ENCODE measurements at regions not wholly inside any gene's neighbourhood (a gene's known extent, or its start where the extent isn't known, plus 50 kb on each side); places are given as distances from the start of the nearest gene placed in this dataset.
"Not testable (repeated sequence)": the region's sequence is repeated elsewhere in the genome, so short reads cannot be mapped to it uniquely, and the experiment has no call there.

- Histone ChIP-seq H4K20me1 (ENCODE audit: insufficient read depth) (no peaks in the 10 kb centered on the region), H3K9me2 (ENCODE audit: insufficient read depth) (no peaks in the 10 kb centered on the region), H3K27ac (no peak overlapping the region), H3K27me3 (replicated peaks; ENCODE audit: insufficient read depth) (peaks cover 3% of the 10 kb centered on the region), H3K9me3 (ENCODE audit: low read depth) (no peaks in the 10 kb centered on the region), H3K4me3 (no peak overlapping the region), H3K79me2 (ENCODE audit: insufficient read depth) (no peaks in the 10 kb centered on the region), H3K4me2 (ENCODE audit: unreplicated experiment) (no peak overlapping the region), H3K36me3 (ENCODE audit: low read depth) (no peaks in the 10 kb centered on the region), H3K9ac (no peak overlapping the region), H2AFZ (no peak overlapping the region), H3K4me1 (ENCODE audit: insufficient read depth) (no peaks in the 10 kb centered on the region), H3F3A (ENCODE audit: insufficient read depth) (no peaks in the 10 kb centered on the region)
- DNase-seq = no peak
- WGBS, 2 experiments (ENCODE audit: low coverage in 1 of 2, low lambda C conversion rate in 2 of 2, missing lambda C conversion rate in 2 of 2) = 29 to 30% methylated on average over 5 of the region's 5 CpGs
- TF ChIP-seq EZH2phosphoT487 (IDR thresholded peaks at IDR 0.05; ENCODE audit: insufficient read depth, low read depth) = no peak
- TF ChIP-seq EZH2 (IDR thresholded peaks at IDR 0.05; ENCODE audit: insufficient read depth, poor library complexity, severe bottlenecking) = no peak
- in situ Hi-C loops (cut with MboI) = no loop called here
These were observed 120.9 kb upstream of the PHACTR3 start for GRCh38 chr20:59483481-59483880.

GRCh38 chr20:59484228-59484627, 120.1 kb upstream of the PHACTR3 start:
- Histone ChIP-seq H3K4me1 (ENCODE audit: insufficient read depth) (no peaks in the 10 kb centered on the region), H3F3A (ENCODE audit: insufficient read depth) (no peaks in the 10 kb centered on the region), H3K9ac (no peak overlapping the region), H4K20me1 (ENCODE audit: insufficient read depth) (no peaks in the 10 kb centered on the region), H3K36me3 (ENCODE audit: low read depth) (no peaks in the 10 kb centered on the region), H3K4me2 (ENCODE audit: unreplicated experiment) (no peak overlapping the region), H3K4me3 (no peak overlapping the region), H3K79me2 (ENCODE audit: insufficient read depth) (no peaks in the 10 kb centered on the region), H3K27ac (no peak overlapping the region), H2AFZ (no peak overlapping the region), H3K27me3 (replicated peaks; ENCODE audit: insufficient read depth) (peaks cover 3% of the 10 kb centered on the region), H3K9me2 (ENCODE audit: insufficient read depth) (no peaks in the 10 kb centered on the region), H3K9me3 (ENCODE audit: low read depth) (no peaks in the 10 kb centered on the region)
- in situ Hi-C loops (cut with MboI) = no loop called here
- DNase-seq = no peak
- WGBS, 2 experiments (ENCODE audit: low coverage in 1 of 2, low lambda C conversion rate in 2 of 2, missing lambda C conversion rate in 2 of 2) = 21 to 42% methylated on average over 4 to 6 of the region's 6 CpGs
- no peak for TF ChIP-seq EZH2 (IDR thresholded peaks at IDR 0.05; ENCODE audit: insufficient read depth, poor library complexity, severe bottlenecking)

GRCh38 chr20:59485576-59486454, 118.5 kb upstream of the PHACTR3 start:
- no peaks in the 10 kb centered on the region for H3K9me2 ChIP-seq (ENCODE audit: insufficient read depth)
- H3K36me3 ChIP-seq (ENCODE audit: low read depth) = no peaks in the 10 kb centered on the region
- no peaks in the 10 kb centered on the region for H3K79me2 ChIP-seq (ENCODE audit: insufficient read depth)
- H3K27me3 ChIP-seq (replicated peaks; ENCODE audit: insufficient read depth) = peaks cover 3% of the 10 kb centered on the region
- no peaks in the 10 kb centered on the region for H3K4me1 ChIP-seq (ENCODE audit: insufficient read depth)
- H3K4me3 ChIP-seq = no peak overlapping the region
- no peak overlapping the region for H3K27ac ChIP-seq
- no peak overlapping the region for H3K9ac ChIP-seq
- H3K9me3 ChIP-seq (ENCODE audit: low read depth) = no peaks in the 10 kb centered on the region
- no peak for DNase-seq
- no peaks in the 10 kb centered on the region for H4K20me1 ChIP-seq (ENCODE audit: insufficient read depth)
- no peak overlapping the region for H2AFZ ChIP-seq
- 63 to 75% methylated on average over 8 of the region's 8 CpGs for WGBS, 2 experiments (ENCODE audit: low coverage in 1 of 2, low lambda C conversion rate in 2 of 2, missing lambda C conversion rate in 2 of 2)
- H3F3A ChIP-seq (ENCODE audit: insufficient read depth) = no peaks in the 10 kb centered on the region
- TF ChIP-seq EZH2phosphoT487 (IDR thresholded peaks at IDR 0.05; ENCODE audit: insufficient read depth, low read depth) (no peak), EZH2 (IDR thresholded peaks at IDR 0.05; ENCODE audit: insufficient read depth, poor library complexity, severe bottlenecking) (no peak)
- no peak overlapping the region for H3K4me2 ChIP-seq (ENCODE audit: unreplicated experiment)
- in situ Hi-C loops (cut with MboI) = no loop called here

DNA sequence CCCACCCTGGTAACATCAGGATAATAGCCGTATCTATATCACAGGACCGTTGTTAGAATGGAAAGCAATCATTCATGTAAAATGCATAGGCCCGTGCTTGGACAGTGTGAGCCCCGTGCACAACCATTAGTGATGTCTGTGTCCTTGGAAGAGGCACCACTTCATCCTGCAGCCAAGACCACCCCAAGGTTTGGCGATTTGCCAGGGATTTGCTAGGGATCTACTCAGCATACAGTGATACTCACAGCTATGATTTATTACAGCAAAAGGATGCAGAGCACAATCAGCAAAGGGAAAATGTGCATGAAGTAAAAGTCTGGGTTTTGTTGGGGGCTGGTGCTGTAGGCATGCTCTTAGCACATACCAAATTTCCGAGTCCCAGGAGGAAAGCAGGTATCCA, 115.9 kb upstream of the PHACTR3 start:
- in situ Hi-C loops (cut with MboI); H3K9me3 ChIP-seq (ENCODE audit: low read depth); H3K9ac ChIP-seq; H3K4me1 ChIP-seq (ENCODE audit: insufficient read depth); H3F3A ChIP-seq (ENCODE audit: insufficient read depth); H3K27ac ChIP-seq; H3K4me2 ChIP-seq (ENCODE audit: unreplicated experiment); H3K27me3 ChIP-seq (replicated peaks; ENCODE audit: insufficient read depth); H3K4me3 ChIP-seq; H4K20me1 ChIP-seq (ENCODE audit: insufficient read depth); DNase-seq; H3K9me2 ChIP-seq (ENCODE audit: insufficient read depth); H3K36me3 ChIP-seq (ENCODE audit: low read depth); H3K79me2 ChIP-seq (ENCODE audit: insufficient read depth); H2AFZ ChIP-seq: not testable (repeated sequence)
- 56 to 66% methylated on average over 6 of the region's 6 CpGs for WGBS, 2 experiments (ENCODE audit: low coverage in 1 of 2, low lambda C conversion rate in 2 of 2, missing lambda C conversion rate in 2 of 2)

GRCh38 chr20:59490196-59491004, 113.9 kb upstream of the PHACTR3 start:
- H3K4me3 ChIP-seq; H3K27me3 ChIP-seq (replicated peaks; ENCODE audit: insufficient read depth); H3K9me2 ChIP-seq (ENCODE audit: insufficient read depth); H2AFZ ChIP-seq; H3K79me2 ChIP-seq (ENCODE audit: insufficient read depth); H3K9ac ChIP-seq; DNase-seq; H3K4me2 ChIP-seq (ENCODE audit: unreplicated experiment); H3K9me3 ChIP-seq (ENCODE audit: low read depth); H3K36me3 ChIP-seq (ENCODE audit: low read depth); H4K20me1 ChIP-seq (ENCODE audit: insufficient read depth); H3K27ac ChIP-seq; in situ Hi-C loops (cut with MboI); H3F3A ChIP-seq (ENCODE audit: insufficient read depth); H3K4me1 ChIP-seq (ENCODE audit: insufficient read depth): not testable (repeated sequence)
- 68 to 78% methylated on average over 18 of the region's 18 CpGs for WGBS, 2 experiments (ENCODE audit: low coverage in 1 of 2, low lambda C conversion rate in 2 of 2, missing lambda C conversion rate in 2 of 2)
